Left renal pelvis (tissue), 4 donors: ENCODE measurements at regions not wholly inside any gene's neighbourhood (a gene's known extent, or its start where the extent isn't known, plus 50 kb on each side); places are given as distances from the start of the nearest gene placed in this dataset.

Source experiments
- DNase-seq, 4 donors: peaks; one replicate each; pipeline ENCODE4 v3.0.0-alpha.2; 2013; ENCODE audit warnings: low read depth in 4 of 4, low spot score in 3 of 4

DNA sequence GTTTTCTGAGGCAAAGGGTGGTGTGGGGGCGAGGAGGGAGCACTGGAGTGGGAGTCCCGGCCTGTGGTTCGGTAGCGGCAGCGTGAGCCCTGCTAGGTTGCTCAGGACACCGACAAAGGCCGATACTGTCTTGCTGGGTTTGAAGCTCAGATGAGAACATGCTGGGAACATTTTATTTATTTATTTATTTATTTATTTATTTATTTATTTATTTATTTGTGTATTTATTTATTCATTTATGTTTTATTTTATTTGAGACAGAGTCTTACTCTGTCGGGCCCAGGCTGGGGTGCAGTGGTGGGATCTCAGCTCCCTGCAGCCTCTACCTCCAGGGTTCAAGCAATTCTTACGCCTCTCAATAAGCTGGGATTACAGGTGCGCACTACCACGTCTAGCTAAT, 117.9 kb upstream of the GSE1 start:
- DNase-seq = no peak

DNA sequence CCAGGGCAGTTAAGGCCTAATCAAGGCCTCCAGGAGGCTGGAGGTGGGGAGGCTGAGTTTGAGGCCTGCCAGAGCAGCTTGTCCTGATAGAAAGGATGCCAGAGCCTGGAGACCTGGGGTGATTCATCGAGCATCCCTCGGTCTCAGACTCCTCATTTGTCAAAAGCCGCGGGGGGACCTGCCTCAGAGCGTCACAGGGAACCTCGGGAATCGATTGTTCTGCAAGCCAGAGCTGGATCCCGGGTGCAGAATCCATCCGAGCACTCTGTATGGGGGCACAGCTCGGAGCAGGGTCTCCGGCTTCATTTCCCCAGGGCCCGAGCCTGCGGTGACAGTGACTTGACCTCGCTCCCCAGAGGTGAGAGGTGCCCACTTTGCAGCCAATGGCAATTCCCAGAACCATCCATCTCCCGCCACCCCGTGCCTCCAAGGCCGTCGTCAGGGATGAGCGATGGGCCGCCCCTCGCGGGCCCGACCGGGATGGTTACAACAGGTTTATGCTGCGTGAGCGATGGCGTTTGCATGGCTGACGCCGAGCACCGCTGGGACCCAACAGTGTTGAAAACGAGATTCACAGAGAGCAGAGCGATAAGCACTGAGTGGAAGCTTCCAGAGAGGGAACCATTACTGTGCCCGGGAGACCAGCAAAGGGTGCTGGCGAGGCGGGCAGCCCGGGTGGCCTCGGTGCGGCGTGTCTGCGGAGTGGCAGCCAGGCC, 117.1 kb upstream of the GSE1 start:
- no peak for DNase-seq

DNA sequence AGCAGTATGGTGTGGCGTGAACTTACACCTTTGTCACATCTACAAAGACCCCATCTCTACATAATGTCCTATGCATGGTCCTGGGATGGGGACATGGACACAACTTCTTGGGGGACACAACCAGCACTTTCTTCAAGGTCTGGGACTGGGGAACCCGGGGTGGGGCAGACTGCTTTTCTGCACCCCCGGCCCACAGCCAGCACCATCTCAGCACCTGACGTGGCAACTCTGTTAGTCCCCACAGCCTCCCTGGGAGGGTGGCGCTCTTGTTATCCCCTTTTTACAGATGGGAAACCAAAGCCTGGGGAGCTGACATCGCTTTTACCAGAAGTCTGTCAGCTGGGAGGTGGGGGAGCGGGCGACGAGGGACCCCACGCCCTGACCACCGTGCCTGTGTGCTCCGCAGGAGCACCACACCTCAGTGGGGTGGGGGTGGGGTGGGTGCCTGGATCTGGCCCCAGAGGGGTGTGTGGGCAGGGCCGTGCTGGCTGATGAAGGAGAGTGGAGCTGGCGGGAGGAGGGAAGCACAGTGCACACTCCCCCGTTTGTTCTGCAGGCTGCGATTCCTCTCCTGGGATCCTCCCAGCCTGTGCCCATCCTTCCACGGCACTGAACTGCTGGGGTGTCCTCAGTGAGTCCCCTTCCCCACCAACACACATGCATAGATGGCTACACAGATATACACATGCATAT, 115.4 kb upstream of the GSE1 start:
- no peak for DNase-seq

DNA sequence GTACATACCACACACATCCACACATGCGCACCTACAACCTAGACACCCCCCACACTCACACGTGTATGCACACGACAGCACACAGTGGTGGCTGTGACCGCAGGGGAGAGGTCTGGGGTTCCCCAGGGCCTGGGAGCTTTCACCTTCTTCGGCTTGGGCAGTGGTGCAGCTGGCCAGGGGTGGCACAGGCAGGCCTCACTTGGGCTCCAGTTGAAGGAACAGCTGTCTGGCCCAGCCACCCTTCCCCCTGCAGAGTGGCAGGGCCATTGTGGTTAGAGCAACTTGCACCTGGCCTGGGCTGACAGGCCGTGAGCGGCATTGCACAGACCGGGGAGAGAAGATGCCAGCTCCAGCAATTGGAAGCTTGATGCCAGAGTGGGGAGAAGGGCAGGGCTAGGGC, 114.5 kb upstream of the GSE1 start:
- DNase-seq = no peak

DNA sequence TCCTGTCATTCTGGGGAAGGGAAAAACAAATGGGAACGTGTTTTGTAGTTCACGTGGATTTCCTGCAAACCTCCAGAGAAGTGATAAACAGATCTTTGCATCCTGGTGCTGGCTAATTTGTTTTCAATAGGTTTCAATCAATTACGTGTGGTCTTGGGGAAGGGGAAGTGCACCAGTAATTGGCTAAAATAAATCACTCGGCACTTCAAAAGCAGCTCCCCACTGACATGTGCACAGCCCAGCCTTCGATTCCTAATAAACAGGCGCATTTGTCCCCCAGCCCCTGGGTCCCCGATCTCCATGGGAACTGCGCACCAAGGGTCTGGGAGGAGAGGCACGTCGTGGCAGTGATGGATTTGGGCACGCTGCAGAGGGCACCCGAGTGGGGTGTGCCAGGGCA, 112.9 kb upstream of the GSE1 start:
- no peak for DNase-seq

DNA sequence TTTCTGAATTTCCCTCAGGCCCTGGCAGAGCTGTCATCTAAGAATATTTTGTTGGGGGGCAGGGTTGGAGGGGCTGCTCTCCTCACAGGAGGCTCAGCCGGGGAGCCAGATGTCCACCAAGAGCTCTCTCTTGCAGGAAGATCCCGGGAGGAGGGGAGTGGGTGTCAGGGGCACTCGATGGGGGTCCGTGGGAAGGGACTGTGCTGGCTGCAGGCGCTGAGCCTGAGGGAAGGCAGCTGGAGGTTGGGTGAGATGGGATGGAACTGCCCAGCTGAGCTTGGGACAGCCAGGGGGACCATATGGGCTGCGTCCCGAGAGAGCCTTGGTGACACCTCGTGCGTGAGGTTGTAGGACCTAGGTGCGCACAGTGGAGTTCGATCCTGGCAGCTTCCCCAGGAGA, 111.2 kb upstream of the GSE1 start:
- no peak for DNase-seq

DNA sequence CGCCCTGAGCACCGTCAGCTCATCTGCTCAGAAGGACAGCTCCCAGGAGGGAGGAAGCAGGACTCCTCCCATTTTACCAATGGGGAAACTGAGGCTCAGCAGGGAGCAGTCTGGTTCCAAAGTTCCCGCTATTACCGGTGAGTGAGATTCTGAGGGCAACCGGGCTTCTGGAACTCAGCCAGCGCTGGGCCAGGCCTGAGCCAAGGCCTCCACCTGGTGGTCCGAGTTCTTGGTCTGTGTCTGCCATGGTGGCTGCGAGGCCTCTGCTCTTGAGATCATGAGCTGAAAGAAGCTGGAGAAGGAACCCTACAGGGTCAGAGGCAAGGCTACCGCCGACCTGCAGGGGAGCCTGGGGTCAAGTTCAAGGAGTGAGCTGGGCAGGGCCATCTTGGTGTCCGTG, 110.8 kb upstream of the GSE1 start:
- no peak for DNase-seq

DNA sequence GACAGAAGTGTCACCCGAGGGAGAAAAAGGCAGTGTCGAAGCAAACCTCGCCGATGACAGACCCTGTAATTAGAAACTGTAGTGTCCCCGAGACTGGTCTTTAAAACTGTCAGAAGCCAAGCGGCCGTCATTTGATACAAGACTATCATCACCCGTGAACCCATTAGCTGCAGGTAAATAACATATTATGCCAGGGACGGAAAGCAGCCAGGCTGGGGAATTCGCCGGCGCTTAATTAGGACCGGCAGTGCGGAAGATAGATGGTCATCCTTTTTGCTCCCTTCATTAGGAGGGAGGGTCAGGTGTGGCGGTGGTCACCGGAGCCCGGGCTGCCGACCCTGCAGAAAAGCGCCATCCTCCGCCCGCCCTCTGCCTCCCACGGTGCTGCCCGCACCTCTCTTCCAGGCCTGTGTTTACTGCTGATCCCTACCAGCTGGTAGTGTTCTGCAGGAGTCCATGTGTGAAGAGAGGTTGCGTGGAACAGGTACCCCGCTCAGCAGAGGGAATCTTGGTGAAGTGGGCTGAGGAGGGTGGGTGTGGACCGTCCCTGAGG, 109.4 kb upstream of the GSE1 start:
- no peak for DNase-seq

DNA sequence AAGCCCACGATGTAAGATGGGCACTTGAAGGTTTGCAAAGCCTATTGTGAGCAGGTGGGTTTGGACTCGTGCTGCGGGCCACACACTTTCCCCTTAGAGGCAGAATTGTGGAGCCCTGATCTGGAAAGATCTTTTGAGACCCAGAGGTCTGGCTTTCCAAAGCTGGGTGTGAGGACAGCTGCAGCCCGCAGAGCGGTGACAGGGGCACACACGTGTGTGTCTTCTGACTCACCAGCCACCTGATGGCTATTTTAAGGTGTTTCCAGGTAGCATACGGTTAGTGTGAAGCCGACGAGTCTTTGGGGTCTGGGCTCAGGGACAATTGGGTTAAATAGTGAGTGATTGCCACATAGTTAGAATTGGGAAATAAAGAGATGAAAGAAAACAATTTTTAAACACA, 108.9 kb upstream of the GSE1 start:
- DNase-seq = no peak

DNA sequence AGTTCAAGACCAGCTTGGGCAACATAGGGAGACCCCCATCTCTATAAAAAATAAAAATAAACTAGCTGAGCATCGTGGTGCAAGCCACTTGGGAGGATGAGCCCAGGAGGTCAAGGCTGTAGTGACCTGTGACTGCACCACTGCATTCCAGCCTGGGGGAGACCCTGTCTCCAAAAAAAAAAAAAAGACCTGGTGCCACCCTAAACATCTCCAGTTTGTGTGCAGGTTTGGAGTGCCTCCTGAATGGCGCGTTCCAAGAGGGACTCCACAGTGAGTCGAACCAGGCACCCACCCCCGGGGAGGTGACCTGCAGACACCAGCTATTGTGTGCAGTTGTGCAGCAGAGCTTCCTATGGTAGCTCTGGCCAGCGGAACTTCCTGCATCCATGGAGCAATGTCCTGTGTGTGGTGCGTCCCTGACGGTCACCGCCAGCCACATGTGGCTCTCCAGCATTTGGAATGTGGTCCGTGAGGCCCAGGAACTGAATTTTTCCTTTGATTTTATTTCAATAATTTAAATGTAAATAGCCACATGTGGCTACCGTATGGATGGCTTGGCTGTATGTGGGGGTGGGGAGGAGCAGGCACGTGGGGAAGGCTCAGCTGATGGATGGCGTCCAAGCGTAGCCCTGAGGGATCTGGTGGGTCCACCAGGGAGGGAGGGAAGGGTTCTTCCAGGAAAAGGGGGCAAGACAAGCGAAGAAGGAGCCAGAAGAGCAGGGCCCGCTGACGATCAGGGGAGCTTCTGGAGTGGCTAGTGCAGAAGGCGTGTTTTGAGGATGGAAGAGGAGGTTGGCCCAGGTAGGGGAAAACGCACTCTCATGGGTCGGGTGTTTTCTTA, 107.1 kb upstream of the GSE1 start:
- no peak for DNase-seq

DNA sequence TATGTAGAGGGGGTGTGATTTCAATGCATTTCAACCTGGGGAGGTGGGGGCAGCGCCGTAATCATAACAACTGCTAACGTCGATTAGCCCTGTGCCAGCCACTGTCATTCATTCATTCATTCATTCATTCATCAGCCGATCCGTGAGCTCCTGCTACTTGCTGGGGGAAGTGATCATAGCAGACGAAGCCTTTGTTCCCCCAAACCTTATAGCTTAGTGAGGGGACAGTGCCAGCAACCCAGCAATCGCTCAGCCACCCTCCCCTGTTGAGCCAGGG, 106.5 kb upstream of the GSE1 start:
- no peak for DNase-seq

DNA sequence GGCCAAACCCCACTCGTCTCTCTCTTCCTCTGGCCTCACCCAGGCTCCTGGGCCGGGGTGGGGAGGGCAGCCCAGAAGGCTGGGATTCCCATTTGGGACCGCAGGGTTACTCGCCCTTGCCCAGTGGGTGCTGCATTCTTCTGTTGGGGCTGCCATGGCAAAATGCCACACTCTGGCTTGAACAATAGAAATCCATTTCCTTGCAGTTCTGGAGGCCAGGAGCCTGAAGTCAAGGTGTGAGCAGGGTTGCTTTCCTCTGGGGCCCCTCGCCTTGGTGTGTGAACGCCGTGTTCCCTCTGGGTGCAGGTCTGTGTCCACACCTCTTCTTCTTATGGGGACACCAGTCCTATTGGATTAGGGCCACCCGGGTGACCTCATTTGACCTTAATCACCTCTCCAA, 105.8 kb upstream of the GSE1 start:
- no peak for DNase-seq

DNA sequence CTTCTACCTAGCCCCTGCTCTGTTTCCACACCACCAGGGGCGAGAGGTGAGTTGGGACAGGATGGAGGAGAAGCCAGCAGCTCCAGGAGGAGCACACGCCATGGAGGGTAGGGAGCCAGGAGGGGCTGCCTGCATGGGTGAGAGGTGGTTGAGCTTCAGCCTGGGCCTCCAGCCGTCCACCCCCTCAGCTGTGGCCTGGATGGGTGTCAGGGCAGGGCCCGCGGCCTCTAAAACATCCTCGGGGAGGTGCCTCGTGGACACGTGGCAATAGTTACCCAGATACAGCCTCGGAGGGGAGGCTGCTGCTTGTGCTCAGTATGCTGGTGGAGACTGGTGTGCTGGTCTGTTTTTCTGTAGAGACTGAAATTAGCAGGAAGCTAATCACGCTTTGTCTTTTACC, 104.7 kb upstream of the GSE1 start:
- no peak for DNase-seq

DNA sequence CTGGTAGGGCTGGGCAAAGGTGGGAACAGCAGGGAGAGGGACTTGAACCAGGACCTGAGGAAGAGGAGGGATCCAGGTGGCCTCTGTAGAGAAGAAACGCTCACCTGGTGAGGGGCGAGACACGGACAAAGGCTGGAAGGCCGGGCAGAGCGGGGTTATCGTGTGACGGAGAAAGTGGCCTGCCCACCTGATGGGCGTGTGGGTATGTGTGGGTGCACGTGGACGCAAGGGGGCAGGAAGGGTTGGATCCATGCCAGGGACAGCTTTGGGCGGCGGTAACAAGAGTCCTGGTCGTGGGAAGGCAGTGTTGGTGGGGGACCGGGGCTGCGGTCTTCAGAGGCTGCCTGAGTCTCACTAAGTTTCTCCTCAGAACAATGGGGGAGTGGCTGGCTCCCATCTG, 104.1 kb upstream of the GSE1 start:
- DNase-seq = no peak

DNA sequence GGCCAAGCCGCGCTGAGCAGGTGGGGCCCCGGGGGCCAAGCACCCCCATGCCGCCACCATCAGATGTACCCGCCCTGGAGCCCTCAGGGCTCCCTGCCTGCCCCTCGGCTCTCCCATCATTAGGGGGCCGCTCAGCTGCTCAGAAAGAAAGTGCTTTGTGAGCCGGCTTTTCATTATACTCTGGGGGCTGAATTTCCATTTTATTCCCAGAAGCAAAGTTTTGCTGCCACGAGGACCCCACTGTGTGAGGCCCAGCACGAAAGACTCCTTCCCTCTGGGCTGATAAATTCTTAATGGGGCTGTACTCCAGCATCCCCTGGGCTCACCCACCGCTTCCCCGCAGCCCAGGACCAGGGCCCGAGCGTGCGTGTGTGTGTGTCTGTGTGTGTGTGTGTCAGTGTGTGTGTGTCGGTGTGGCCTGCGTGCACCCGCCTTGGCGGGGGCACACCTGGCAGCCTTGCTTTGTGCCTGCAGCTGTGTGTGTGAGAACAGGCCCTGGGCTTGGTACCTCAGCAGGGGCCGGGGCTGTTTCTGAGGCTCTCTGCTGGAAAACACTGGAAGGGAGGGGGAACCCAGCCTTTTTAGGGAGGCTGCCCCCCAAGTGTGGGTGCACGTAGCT, 103.0 kb upstream of the GSE1 start:
- DNase-seq = no peak

DNA sequence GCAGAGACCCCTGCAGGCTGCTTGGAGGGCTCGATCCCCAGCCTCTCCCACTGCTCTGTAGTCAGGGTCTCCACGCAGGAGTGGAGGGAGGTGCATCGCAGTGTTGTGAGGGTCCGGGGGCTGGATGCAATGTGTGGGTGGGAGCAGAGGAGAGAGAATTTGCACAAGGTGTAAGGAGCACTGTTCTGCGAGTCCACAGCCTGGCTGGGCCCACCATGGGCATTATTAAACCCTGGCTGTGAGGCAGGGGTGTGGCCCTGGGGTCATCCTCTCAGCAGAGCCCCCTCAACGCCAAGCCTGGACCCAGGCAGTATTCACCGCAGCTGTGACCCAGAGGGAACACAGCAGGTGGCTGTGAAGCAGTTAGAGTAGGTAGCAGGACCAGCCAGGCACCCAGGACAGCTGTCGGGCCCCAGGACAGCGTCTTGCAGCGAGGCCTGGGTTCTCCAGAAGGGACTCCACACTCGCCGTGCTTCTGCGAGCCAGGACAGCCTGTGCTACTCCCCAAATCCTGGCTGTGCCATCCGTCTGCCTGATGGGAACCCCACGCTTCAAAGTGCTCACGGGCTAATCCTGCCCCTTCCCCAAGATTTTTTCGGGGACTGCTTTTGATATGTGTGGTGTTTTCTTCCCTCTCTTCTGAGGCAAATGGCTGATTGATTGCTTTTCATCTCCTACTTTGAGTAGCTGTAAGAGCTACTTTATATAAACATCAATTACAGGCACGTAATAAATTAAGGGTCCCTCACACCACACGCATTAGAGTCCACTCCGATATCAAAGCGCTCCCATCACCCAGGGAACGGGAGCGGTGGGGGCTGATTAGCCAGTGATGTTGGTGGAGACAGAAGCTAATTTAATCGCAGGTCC, 100.9 kb upstream of the GSE1 start:
- no peak for DNase-seq

DNA sequence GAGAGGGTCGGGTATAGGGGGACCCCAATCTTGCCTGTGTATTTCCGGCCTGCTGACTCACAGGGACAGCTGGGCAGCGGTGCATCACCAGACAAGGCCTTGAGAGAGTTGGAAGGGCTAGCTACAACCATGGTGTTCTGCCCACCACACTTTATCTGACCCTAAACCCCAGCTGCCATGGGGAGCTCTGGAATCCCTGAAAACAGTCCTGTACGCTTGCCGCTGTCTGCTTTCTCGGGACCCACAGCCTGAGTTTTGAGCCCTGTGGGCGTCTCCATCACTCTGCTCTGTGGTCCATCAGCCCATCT, 100.4 kb upstream of the GSE1 start:
- no peak for DNase-seq

DNA sequence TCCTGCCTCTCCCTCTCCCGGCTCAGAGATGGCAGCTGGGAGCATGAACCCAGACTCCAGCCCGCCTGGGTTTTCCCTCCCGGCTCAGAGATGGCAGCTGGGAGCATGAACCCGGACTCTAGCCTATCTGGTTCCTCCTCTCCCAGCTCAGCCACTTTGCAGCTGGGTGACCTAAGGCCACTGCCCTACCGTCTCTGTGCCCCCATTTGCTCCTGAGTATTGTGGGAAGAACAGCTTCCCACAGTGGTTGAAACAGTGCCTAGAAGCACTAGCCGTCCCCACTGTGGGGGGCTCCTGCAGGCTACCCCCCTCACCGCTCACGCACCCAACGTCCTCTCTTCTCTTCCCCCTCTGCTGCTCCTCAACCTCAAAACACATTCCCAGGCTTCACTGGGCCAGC, 99.9 kb upstream of the GSE1 start:
- no peak for DNase-seq

DNA sequence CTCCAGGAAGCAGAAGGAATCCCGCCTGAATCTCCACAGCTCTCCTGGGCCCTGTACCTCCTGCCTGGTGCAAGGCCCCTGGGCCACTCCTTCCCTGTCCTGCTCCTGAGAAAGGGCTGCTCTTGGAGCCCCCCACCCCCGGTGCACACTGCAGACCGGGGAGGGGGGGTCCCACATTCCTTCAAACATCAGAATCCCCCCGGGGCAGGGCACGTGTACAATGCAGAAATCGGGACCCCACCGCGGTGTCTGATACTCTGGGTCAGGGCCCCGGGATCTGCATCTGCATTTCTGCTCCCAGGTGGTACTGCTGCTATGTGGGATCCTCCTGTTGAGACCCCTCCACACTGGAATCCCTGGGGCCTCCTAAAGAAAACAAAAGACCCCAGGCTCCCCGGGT, 99.5 kb upstream of the GSE1 start:
- no peak for DNase-seq

DNA sequence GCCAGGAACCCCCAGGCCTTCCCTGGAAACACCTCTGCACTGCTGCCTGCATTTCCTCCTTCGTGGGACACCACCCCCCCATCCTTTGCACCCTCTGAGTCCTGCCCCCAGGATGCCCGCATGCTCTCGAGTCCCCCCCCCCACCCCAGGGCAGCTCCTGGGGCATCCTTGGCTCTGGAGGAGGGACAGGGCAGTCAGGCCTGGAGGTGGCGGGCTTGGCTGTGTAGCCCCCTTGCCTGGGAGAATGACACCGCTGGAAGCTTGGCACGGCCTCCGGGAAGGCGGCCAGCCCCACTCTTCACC, 98.9 kb upstream of the GSE1 start:
- no peak for DNase-seq
